Naive thymus-derived CD4-positive, alpha-beta T cell (primary cell): ENCODE measurements at regions not wholly inside any gene's neighbourhood (a gene's known extent, or its start where the extent isn't known, plus 50 kb on each side); places are given as distances from the start of the nearest gene placed in this dataset.

ENCODE experiments used
- ATAC-seq: fragments of 150-1000 bp; cut with Tn5 transposase; 2 replicates; pipeline ENCODE4 v1.10.0; 2021; ENCODE audit warnings: mild to moderate bottlenecking, moderate library complexity
- CTCF ChIA-PET: fragments of 350-600 bp; sonication (Branson Sonifier 250); formaldehyde crosslinking; loops from one replicate; lab custom pipeline; 2021; ENCODE audit warnings: antibody characterized with exemption; lab: Charles Lee
- POLR2A ChIA-PET: fragments of 350-600 bp; sonication (Branson Sonifier 250); formaldehyde crosslinking; loops from one replicate; lab custom pipeline; 2021; ENCODE audit warnings: antibody characterized with exemption, inconsistent platforms; lab: Charles Lee
- DNase-seq, 9 donors: peaks; one replicate each; pipeline versions ENCODE4 v3.0.0 to v3.0.0-alpha.2; 2020 to 2022; ENCODE audit warnings: mixed read lengths in 1 of 9
- H3K27ac ChIP-seq: one replicate; pipeline ENCODE4 v1.7.0; 2013; ENCODE audit warnings: mild to moderate bottlenecking, low read depth, low read length, moderate library complexity
- H3K27me3 ChIP-seq, 2 donors: one replicate each; pipeline ENCODE4 v1.7.0; 2013; ENCODE audit warnings: low read length in 2 of 2, mild to moderate bottlenecking in 2 of 2, moderate library complexity in 2 of 2; ENCODE audit not compliant: control insufficient read depth in 2 of 2, insufficient read depth in 2 of 2
- H3K36me3 ChIP-seq, 3 experiments: 1 replicate in 2 of 3; 2 replicates in 1 of 3; pipeline ENCODE4 v1.7.0; 2013; ENCODE audit warnings: low read length in 3 of 3, mild to moderate bottlenecking in 3 of 3, moderate library complexity in 1 of 3; ENCODE audit not compliant: insufficient read depth in 3 of 3, control insufficient read depth in 2 of 3
- H3K4me1 ChIP-seq, 2 donors: one replicate each; pipeline ENCODE4 v1.7.0; 2013; ENCODE audit warnings: low read length in 2 of 2, mild to moderate bottlenecking in 2 of 2, moderate library complexity in 1 of 2; ENCODE audit not compliant: control insufficient read depth in 2 of 2, insufficient read depth in 2 of 2
- H3K4me3 ChIP-seq: 2 replicates; pipeline ENCODE4 v1.7.0; 2013; ENCODE audit warnings: mild to moderate bottlenecking, low read length
- H3K9me3 ChIP-seq, 3 experiments: 1 replicate in 2 of 3; 2 replicates in 1 of 3; pipeline ENCODE4 v1.7.0; 2013; ENCODE audit warnings: low read length in 3 of 3; ENCODE audit not compliant: control insufficient read depth in 2 of 3
- H3K27ac Mint-ChIP-seq, 9 donors: one replicate each; pipeline ENCODE4 v1.8.0; 2020 to 2022; ENCODE audit warnings: mixed read lengths in 9 of 9, mild to moderate bottlenecking in 8 of 9, moderate library complexity in 5 of 9, inconsistent platforms in 2 of 9
- H3K27me3 Mint-ChIP-seq, 5 donors: one replicate each; pipeline ENCODE4 v1.8.0; 2021 to 2022; ENCODE audit warnings: mixed read lengths in 5 of 5, mild to moderate bottlenecking in 1 of 5
- H3K36me3 Mint-ChIP-seq, 5 donors: one replicate each; pipeline ENCODE4 v1.8.0; 2020 to 2022; ENCODE audit warnings: mixed read lengths in 5 of 5, mild to moderate bottlenecking in 3 of 5, inconsistent platforms in 1 of 5
- H3K4me1 Mint-ChIP-seq, 7 donors: one replicate each; pipeline ENCODE4 v1.8.0; 2020 to 2022; ENCODE audit warnings: mixed read lengths in 7 of 7, mild to moderate bottlenecking in 3 of 7, inconsistent platforms in 1 of 7
- H3K4me3 Mint-ChIP-seq, 10 donors: one replicate each; pipeline ENCODE4 v1.8.0; 2020 to 2022; ENCODE audit warnings: mild to moderate bottlenecking in 10 of 10, mixed read lengths in 10 of 10, moderate library complexity in 6 of 10, inconsistent platforms in 2 of 10
- H3K9me3 Mint-ChIP-seq, 11 donors: one replicate each; pipeline ENCODE4 v1.8.0; 2020 to 2022; ENCODE audit warnings: mixed read lengths in 11 of 11, mild to moderate bottlenecking in 4 of 11, inconsistent platforms in 1 of 11, moderate library complexity in 1 of 11
- intact Hi-C, 2 donors: fragments of 100-400 bp; cut with micrococcal nuclease; formaldehyde crosslinking; loops; one replicate each; pipeline ENCODE4 v1.15.1; 2023

GRCh38 chr3:150149651-150150051, 179.0 kb upstream of the PFN2 start:
- H3K27me3 ChIP-seq, result no peaks in the 10 kb centered on the region
- H3K4me1 ChIP-seq, result no peaks in the 10 kb centered on the region
- no peak overlapping the region for H3K4me3 ChIP-seq
- H3K27ac ChIP-seq, result no peak overlapping the region
- H3K4me3 Mint-ChIP-seq, result no peak overlapping the region
- DNase-seq (no peak), ATAC-seq (no peak)
- H3K4me1 Mint-ChIP-seq, result peaks cover 0 to 5% (median 0%) of the 10 kb centered on the region in 7 donors
- no peaks in the 10 kb centered on the region for H3K36me3 Mint-ChIP-seq
- H3K27ac Mint-ChIP-seq, result no peak overlapping the region
- no peaks in the 10 kb centered on the region for H3K36me3 ChIP-seq
- peaks cover 0 to 4% (median 0%) of the 10 kb centered on the region in 11 donors for H3K9me3 Mint-ChIP-seq
- no peaks in the 10 kb centered on the region for H3K9me3 ChIP-seq
- ChIA-PET CTCF (interaction anchor here (0.7 kb wide), 1 partner anchor 1384 kb away, joined by 3 read pairs; no protein-coding TSS in a partner anchor), POLR2A (no interaction called here)
- intact Hi-C loops, result loop anchor here in 1 of 2 donors (10.0 kb wide), 1 partner anchor 55 kb away; no protein-coding TSS in a partner anchor
- H3K27me3 Mint-ChIP-seq, result peaks cover 16 to 47% (median 33%) of the 10 kb centered on the region in 5 donors

- H3K4me3 Mint-ChIP-seq, result no peak overlapping the region
- ChIA-PET POLR2A (no interaction called here), CTCF (no interaction called here)
Measured at GRCh38 chr3:150148227-150148626, 177.5 kb upstream of the PFN2 start.

GRCh38 chr3:150147776-150148175, 177.1 kb upstream of the PFN2 start:
- POLR2A ChIA-PET, result no interaction called here
- Histone ChIP-seq H3K36me3 (no peaks in the 10 kb centered on the region), H3K9me3 (no peaks in the 10 kb centered on the region), H3K27me3 (no peaks in the 10 kb centered on the region), H3K27ac (no peak overlapping the region), H3K4me1 (no peaks in the 10 kb centered on the region), H3K4me3 (no peak overlapping the region)
- H3K9me3 Mint-ChIP-seq, result peaks cover 0 to 4% (median 0%) of the 10 kb centered on the region in 11 donors
- no peak overlapping the region for H3K4me3 Mint-ChIP-seq
- H3K36me3 Mint-ChIP-seq, result no peaks in the 10 kb centered on the region
- no peak for ATAC-seq
- peaks cover 0 to 5% (median 0%) of the 10 kb centered on the region in 7 donors for H3K4me1 Mint-ChIP-seq
- no peak for DNase-seq
- peaks cover 15 to 41% (median 27%) of the 10 kb centered on the region in 5 donors for H3K27me3 Mint-ChIP-seq
- H3K27ac Mint-ChIP-seq, result no peak overlapping the region
- CTCF ChIA-PET, result no interaction called here
- intact Hi-C loops, result no loop called here

More at GRCh38 chr3:150148227-150148626, 177.5 kb upstream of the PFN2 start:
- no peak overlapping the region for H3K27ac Mint-ChIP-seq
- peaks cover 0 to 4% (median 0%) of the 10 kb centered on the region in 11 donors for H3K9me3 Mint-ChIP-seq
- peaks cover 15 to 46% (median 32%) of the 10 kb centered on the region in 5 donors for H3K27me3 Mint-ChIP-seq
- Histone ChIP-seq H3K36me3 (no peaks in the 10 kb centered on the region), H3K4me3 (no peak overlapping the region), H3K27ac (no peak overlapping the region), H3K9me3 (no peaks in the 10 kb centered on the region), H3K4me1 (no peaks in the 10 kb centered on the region), H3K27me3 (no peaks in the 10 kb centered on the region)
- DNase-seq, result no peak
- intact Hi-C loops, result no loop called here
- no peaks in the 10 kb centered on the region for H3K36me3 Mint-ChIP-seq
- H3K4me1 Mint-ChIP-seq, result peaks cover 0 to 5% (median 0%) of the 10 kb centered on the region in 7 donors
- no peak for ATAC-seq

- ATAC-seq (peak; percentile 63), DNase-seq (no peak)
- peaks cover 15 to 38% (median 24%) of the 10 kb centered on the region in 5 donors for H3K27me3 Mint-ChIP-seq
- no peak overlapping the region for H3K4me3 Mint-ChIP-seq
- no peaks in the 10 kb centered on the region for H3K4me1 ChIP-seq
- H3K36me3 Mint-ChIP-seq, result no peaks in the 10 kb centered on the region
- H3K27ac ChIP-seq, result no peak overlapping the region
- intact Hi-C loops, result no loop called here
- POLR2A ChIA-PET, result no interaction called here
- CTCF ChIA-PET, result no interaction called here
- peaks cover 0 to 5% (median 0%) of the 10 kb centered on the region in 7 donors for H3K4me1 Mint-ChIP-seq
- H3K9me3 Mint-ChIP-seq, result peaks cover 0 to 4% (median 0%) of the 10 kb centered on the region in 11 donors
- no peaks in the 10 kb centered on the region for H3K27me3 ChIP-seq
- H3K36me3 ChIP-seq, result no peaks in the 10 kb centered on the region
- no peaks in the 10 kb centered on the region for H3K9me3 ChIP-seq
- H3K27ac Mint-ChIP-seq, result no peak overlapping the region
- H3K4me3 ChIP-seq, result no peak overlapping the region
Measured at GRCh38 chr3:150146991-150147761, 176.5 kb upstream of the PFN2 start.

GRCh38 chr3:150145659-150146058, 175.0 kb upstream of the PFN2 start:
- no peaks in the 10 kb centered on the region for H3K36me3 Mint-ChIP-seq
- ATAC-seq (no peak), DNase-seq (no peak)
- no peak overlapping the region for H3K27ac Mint-ChIP-seq
- H3K27ac ChIP-seq, result no peak overlapping the region
- no peaks in the 10 kb centered on the region for H3K36me3 ChIP-seq
- peaks cover 0 to 5% (median 0%) of the 10 kb centered on the region in 7 donors for H3K4me1 Mint-ChIP-seq
- no peaks in the 10 kb centered on the region for H3K9me3 ChIP-seq
- no peaks in the 10 kb centered on the region for H3K4me1 ChIP-seq
- no peaks in the 10 kb centered on the region for H3K27me3 ChIP-seq
- H3K9me3 Mint-ChIP-seq, result no peaks in the 10 kb centered on the region
- no peak overlapping the region for H3K4me3 ChIP-seq
- POLR2A ChIA-PET, result no interaction called here
- H3K27me3 Mint-ChIP-seq, result peaks cover 8 to 23% (median 12%) of the 10 kb centered on the region in 5 donors
- CTCF ChIA-PET, result no interaction called here
- intact Hi-C loops, result no loop called here
- H3K4me3 Mint-ChIP-seq, result no peak overlapping the region

- Mint-ChIP-seq H3K27ac (no peak overlapping the region), H3K9me3 (no peaks in the 10 kb centered on the region), H3K4me1 (peaks cover 0 to 5% (median 0%) of the 10 kb centered on the region in 7 donors), H3K27me3 (peaks cover 8 to 18% (median 11%) of the 10 kb centered on the region in 5 donors), H3K36me3 (no peaks in the 10 kb centered on the region), H3K4me3 (no peak overlapping the region)
- POLR2A ChIA-PET, result no interaction called here
- H3K36me3 ChIP-seq, result no peaks in the 10 kb centered on the region
- CTCF ChIA-PET, result no interaction called here
- H3K9me3 ChIP-seq, result no peaks in the 10 kb centered on the region
- H3K27me3 ChIP-seq, result no peaks in the 10 kb centered on the region
- intact Hi-C loops, result no loop called here
- ATAC-seq (no peak), DNase-seq (no peak)
- H3K4me3 ChIP-seq, result no peak overlapping the region
- no peak overlapping the region for H3K27ac ChIP-seq
- no peaks in the 10 kb centered on the region for H3K4me1 ChIP-seq
Measured at GRCh38 chr3:150144191-150144708, 173.6 kb upstream of the PFN2 start.
